IMR-90 (cell line): ENCODE measurements at regions not wholly inside any gene's neighbourhood (a gene's known extent, or its start where the extent isn't known, plus 50 kb on each side); places are given as distances from the start of the nearest gene placed in this dataset.
A peak's percentile ranks its signal among the peaks of the same experiment; 100 is the strongest.

Experiments
- ATAC-seq: fragments of 200-7000 bp; cut with Tn5 transposase; 2 replicates; pipeline ENCODE4 v1.9.1; 2020; ENCODE audit warnings: low read depth, mild to moderate bottlenecking, moderate library complexity
- BruUV-seq: library from RNA; stranded (reverse); fragments of 400-500 nt; replicated peaks from 2 replicates; lab custom pipeline; 2021; lab: Mats Ljungman, UMichigan
- CTCF ChIA-PET: fragments of 300-600 bp; formaldehyde crosslinking; extraction: SDS; loops from one replicate; lab custom pipeline; 2021; ENCODE audit warnings: antibody characterized with exemption; lab: Yijun Ruan, JAX
- POLR2A ChIA-PET: fragments of 300-600 bp; sonication (Branson Sonifier 250); formaldehyde crosslinking; loops from one replicate; lab custom pipeline; 2022; ENCODE audit warnings: antibody characterized with exemption; ENCODE audit not compliant: unreplicated experiment; lab: Charles Lee
- DNase-seq: peaks from one replicate; pipeline ENCODE4 v3.0.0; 2013
- H2AFZ ChIP-seq: replicated peaks from 2 replicates; pipeline ENCODE3; 2013; ENCODE audit warnings: low read length, mild to moderate bottlenecking; ENCODE audit not compliant: poor library complexity
- H2AK5ac ChIP-seq: 2 replicates; pipeline ENCODE4 v1.6.1; 2013; ENCODE audit warnings: low read depth, low read length, inconsistent platforms
- H2AK9ac ChIP-seq: replicated peaks from 2 replicates; pipeline ENCODE3; 2013; ENCODE audit warnings: mild to moderate bottlenecking, low read depth, low read length, moderate library complexity; ENCODE audit not compliant: poor library complexity
- H2BK120ac ChIP-seq: 2 replicates; pipeline ENCODE4 v1.6.1; 2013; ENCODE audit warnings: low read depth, low read length, inconsistent platforms
- H2BK15ac ChIP-seq: 3 replicates; pipeline ENCODE4 v1.6.1; 2013; ENCODE audit warnings: low read depth, low read length, inconsistent platforms
- H2BK20ac ChIP-seq: 2 replicates; pipeline ENCODE4 v1.6.1; 2013; ENCODE audit warnings: low read depth, mild to moderate bottlenecking, inconsistent platforms, low read length, moderate library complexity
- H2BK5ac ChIP-seq: 2 replicates; pipeline ENCODE4 v1.6.1; 2013; ENCODE audit warnings: mild to moderate bottlenecking, low read depth, low read length, inconsistent platforms; ENCODE audit not compliant: poor library complexity, severe bottlenecking
- H3K14ac ChIP-seq: replicated peaks from 2 replicates; pipeline ENCODE4 v1.6.1; 2013; ENCODE audit warnings: low read depth, low read length, inconsistent platforms
- H3K18ac ChIP-seq: 2 replicates; pipeline ENCODE4 v1.6.1; 2013; ENCODE audit warnings: low read depth, low read length, control low read depth
- H3K23ac ChIP-seq: 2 replicates; pipeline ENCODE4 v1.6.1; 2013; ENCODE audit warnings: low read depth, low read length, inconsistent platforms
- H3K27ac ChIP-seq: 2 replicates; pipeline ENCODE4 v1.5.1; 2013; ENCODE audit warnings: mild to moderate bottlenecking, control low read depth, low read length; ENCODE audit not compliant: insufficient read depth
- H3K27me3 ChIP-seq: 2 replicates; pipeline ENCODE4 v1.6.1; 2013; ENCODE audit warnings: low read length; ENCODE audit not compliant: control insufficient read depth, insufficient read depth
- H3K36me3 ChIP-seq: 2 replicates; pipeline ENCODE4 v1.6.1; 2013; ENCODE audit warnings: low read length, mixed read lengths; ENCODE audit not compliant: control insufficient read depth, insufficient read depth
- H3K4ac ChIP-seq: 2 replicates; pipeline ENCODE4 v1.6.1; 2013; ENCODE audit warnings: low read depth, low read length, inconsistent platforms
- H3K4me1 ChIP-seq: 2 replicates; pipeline ENCODE4 v1.6.1; 2013; ENCODE audit warnings: low read length, mixed read lengths; ENCODE audit not compliant: control insufficient read depth, insufficient read depth
- H3K4me2 ChIP-seq: 2 replicates; pipeline ENCODE4 v1.6.1; 2013; ENCODE audit warnings: low read depth, mild to moderate bottlenecking, control low read depth, low read length, moderate library complexity
- H3K4me3 ChIP-seq: 2 replicates; pipeline ENCODE4 v1.5.1; 2013; ENCODE audit warnings: low read depth, mild to moderate bottlenecking, control low read depth, low read length, moderate library complexity; ENCODE audit not compliant: insufficient read depth
- H3K56ac ChIP-seq: 2 replicates; pipeline ENCODE4 v1.6.1; 2013; ENCODE audit warnings: low read length, inconsistent platforms; ENCODE audit not compliant: insufficient read depth; ENCODE audit errors: extremely low read depth
- H3K79me1 ChIP-seq, 2 experiments: 2 replicates each; pipeline ENCODE4 v1.6.1; 2013; ENCODE audit warnings: low read length in 2 of 2, inconsistent platforms in 1 of 2, low read depth in 1 of 2
- H3K9ac ChIP-seq: 2 replicates; pipeline ENCODE4 v1.6.1; 2013; ENCODE audit warnings: low read depth, low read length, control low read depth
- H3K9me1 ChIP-seq: 2 replicates; pipeline ENCODE4 v1.6.1; 2013; ENCODE audit warnings: low read length, inconsistent platforms; ENCODE audit not compliant: insufficient read depth
- H3K9me3 ChIP-seq: 2 replicates; pipeline ENCODE4 v1.6.1; 2013; ENCODE audit warnings: low read length; ENCODE audit not compliant: control insufficient read depth, insufficient read depth
- H4K20me1 ChIP-seq: 2 replicates; pipeline ENCODE4 v1.6.1; 2013; ENCODE audit warnings: low read length, inconsistent platforms; ENCODE audit not compliant: insufficient read depth
- H4K5ac ChIP-seq: 2 replicates; pipeline ENCODE4 v1.6.1; 2013; ENCODE audit warnings: mild to moderate bottlenecking, low read depth, low read length, control low read depth
- H4K8ac ChIP-seq, 2 experiments: 2 replicates each; pipeline ENCODE4 v1.6.1; 2013; ENCODE audit warnings: low read depth in 2 of 2, low read length in 2 of 2, control low read depth in 1 of 2, inconsistent platforms in 1 of 2
- H4K91ac ChIP-seq: 2 replicates; pipeline ENCODE4 v1.6.1; 2013; ENCODE audit warnings: low read depth, low read length, inconsistent platforms; ENCODE audit not compliant: insufficient read depth
- BHLHE40 ChIP-seq: fragments of 150-350 bp; IDR thresholded peaks from 2 replicates; pipeline ENCODE4 v1.6.1; 2016; ENCODE audit warnings: mild to moderate bottlenecking, low read depth, low read length
- CHD1 ChIP-seq: IDR thresholded peaks from 2 replicates; pipeline ENCODE4 v1.6.1; 2012; ENCODE audit warnings: low read depth, low read length, improper control_type of control experiment
- MAZ ChIP-seq: IDR thresholded peaks from 2 replicates; pipeline ENCODE4 v1.6.1; 2012; ENCODE audit warnings: low read depth, mild to moderate bottlenecking, low read length, improper control_type of control experiment, moderate library complexity, borderline replicate concordance
- MXI1 ChIP-seq: IDR thresholded peaks from 2 replicates; pipeline ENCODE4 v1.6.1; 2012; ENCODE audit warnings: low read depth, mild to moderate bottlenecking, low read length, moderate library complexity, borderline replicate concordance
- NFE2L2 ChIP-seq: fragments of 150-350 bp; IDR thresholded peaks from 2 replicates; pipeline ENCODE4 v1.6.1; 2016; ENCODE audit warnings: low read depth, mild to moderate bottlenecking, low read length
- RCOR1 ChIP-seq: IDR thresholded peaks from 2 replicates; pipeline ENCODE4 v1.6.1; 2012; ENCODE audit warnings: mild to moderate bottlenecking, low read length, improper control_type of control experiment; ENCODE audit not compliant: insufficient replicate concordance
- SMC3 ChIP-seq: fragments of 150-350 bp; IDR thresholded peaks from 2 replicates; pipeline ENCODE4 v1.6.1; 2016; ENCODE audit warnings: low read depth, mild to moderate bottlenecking, antibody characterized with exemption, low read length, moderate library complexity
- WGBS, 2 experiments: methylation state at CpG; one replicate each; pipeline versions ENCODE4 v1.1.5 to v1.1.7; 2013; ENCODE audit warnings: missing lambda C conversion rate in 2 of 2; ENCODE audit not compliant: insufficient read length in 1 of 2; ENCODE audit errors: extremely low coverage in 2 of 2; 5-methylcytosine and 5-hydroxymethylcytosine counted together
- dilution Hi-C: fragments of 300-500 bp; cut with HindIII; formaldehyde crosslinking; loops from one replicate; pipeline ENCODE4 v1.14.3; 2018; ENCODE audit warnings: low sequenced_read_pairs; ENCODE audit not compliant: unreplicated experiment
- in situ Hi-C: fragments of 300-500 bp; cut with MboI; formaldehyde crosslinking; loops from 3 replicates; pipeline ENCODE4 v1.14.3; 2019; ENCODE audit warnings: low sequenced_read_pairs, inconsistent platforms, mixed read lengths
- intact Hi-C: fragments of 100-400 bp; cut with micrococcal nuclease; formaldehyde crosslinking; loops from 2 replicates; pipeline ENCODE4 v1.10.0; 2022
- TF ChIP-seq, protein P1 (sequence below): fragments of 150-350 bp; IDR thresholded peaks from 2 replicates; pipeline ENCODE4 v1.6.1; 2016; ENCODE audit warnings: low read depth, mild to moderate bottlenecking, low read length, moderate library complexity, borderline replicate concordance
- TF ChIP-seq, protein P2 (sequence below): fragments of 150-350 bp; IDR thresholded peaks from 2 replicates; pipeline ENCODE4 v1.6.1; 2017; ENCODE audit warnings: mild to moderate bottlenecking, antibody characterized with exemption, low read length, low read depth

DNA sequence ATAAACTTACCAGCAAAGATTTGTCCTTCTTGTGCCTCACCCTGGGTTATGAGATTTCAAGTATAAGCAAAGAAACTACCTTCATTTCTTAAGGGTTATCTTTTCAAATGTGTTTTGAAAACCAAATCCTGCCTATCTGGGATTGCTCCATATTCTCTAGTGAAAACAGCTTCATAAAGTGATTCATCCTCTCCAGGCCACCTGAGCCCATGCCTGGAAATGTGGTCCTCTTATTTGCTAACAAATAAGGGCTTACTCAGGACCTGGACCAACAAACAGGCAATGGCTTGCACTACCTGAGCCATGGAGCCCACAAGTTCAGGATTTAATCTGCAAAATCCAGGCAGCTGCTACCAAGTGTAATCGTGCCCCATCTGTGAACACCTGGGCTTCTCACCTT is 234.4 kb upstream of the RBBP8 start:
- no CpG with 5 or more reads among the region's 1 CpG for WGBS, 2 experiments
- Histone ChIP-seq H2AFZ (no peak overlapping the region), H4K20me1 (no peaks in the 10 kb centered on the region), H2AK9ac (no peak overlapping the region), H3K4me2 (no peak overlapping the region), H2AK5ac (peak overlapping the region; percentile 22; the same call in 1 of the 2 replicates), H2BK5ac (no peak overlapping the region), H3K23ac (no peak overlapping the region), H2BK15ac (0 out of 3 replicates have a peak overlapping the region, but pooled peaks have one; percentile 61), H3K27ac (no peak overlapping the region), H4K91ac (peak overlapping the region; percentile 11; the same call in 1 of the 2 replicates), H3K4me3 (no peak overlapping the region), H3K27me3 (no peaks in the 10 kb centered on the region), H3K4me1 (peaks cover 5% of the 10 kb centered on the region), H3K36me3 (no peaks in the 10 kb centered on the region), H3K18ac (peak overlapping the region; percentile 9), H3K9me1 (peaks cover 4% of the 10 kb centered on the region), H4K8ac (no peak overlapping the region), H3K9ac (no peak overlapping the region), H2BK120ac (no peak overlapping the region), H3K56ac (no peak overlapping the region), H2BK20ac (no peak overlapping the region; the same call in 1 of the 2 replicates), H3K9me3 (no peaks in the 10 kb centered on the region), H3K79me1 (no peaks in the 10 kb centered on the region), H3K4ac (no peak overlapping the region), H3K14ac (no peak overlapping the region), H4K5ac (peak overlapping the region; percentile 12; the same call in 1 of the 2 replicates)
- dilution Hi-C loops (no loop called here), in situ Hi-C loops (no loop called here), intact Hi-C loops (no loop called here)
- CTCF ChIA-PET = no interaction called here
- BruUV-seq = no TSS peak
- no peak for ATAC-seq
- TF ChIP-seq NFE2L2 = no peak
- TF ChIP-seq SMC3 = no peak
- no peak for TF ChIP-seq BHLHE40
- TF ChIP-seq MAZ = no peak
- TF ChIP-seq CHD1 = no peak
- TF ChIP-seq RCOR1 = no peak
- TF ChIP-seq, protein P1, sequence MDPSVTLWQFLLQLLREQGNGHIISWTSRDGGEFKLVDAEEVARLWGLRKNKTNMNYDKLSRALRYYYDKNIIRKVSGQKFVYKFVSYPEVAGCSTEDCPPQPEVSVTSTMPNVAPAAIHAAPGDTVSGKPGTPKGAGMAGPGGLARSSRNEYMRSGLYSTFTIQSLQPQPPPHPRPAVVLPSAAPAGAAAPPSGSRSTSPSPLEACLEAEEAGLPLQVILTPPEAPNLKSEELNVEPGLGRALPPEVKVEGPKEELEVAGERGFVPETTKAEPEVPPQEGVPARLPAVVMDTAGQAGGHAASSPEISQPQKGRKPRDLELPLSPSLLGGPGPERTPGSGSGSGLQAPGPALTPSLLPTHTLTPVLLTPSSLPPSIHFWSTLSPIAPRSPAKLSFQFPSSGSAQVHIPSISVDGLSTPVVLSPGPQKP = no peak
- no peak for TF ChIP-seq MXI1
- TF ChIP-seq, protein P2, sequence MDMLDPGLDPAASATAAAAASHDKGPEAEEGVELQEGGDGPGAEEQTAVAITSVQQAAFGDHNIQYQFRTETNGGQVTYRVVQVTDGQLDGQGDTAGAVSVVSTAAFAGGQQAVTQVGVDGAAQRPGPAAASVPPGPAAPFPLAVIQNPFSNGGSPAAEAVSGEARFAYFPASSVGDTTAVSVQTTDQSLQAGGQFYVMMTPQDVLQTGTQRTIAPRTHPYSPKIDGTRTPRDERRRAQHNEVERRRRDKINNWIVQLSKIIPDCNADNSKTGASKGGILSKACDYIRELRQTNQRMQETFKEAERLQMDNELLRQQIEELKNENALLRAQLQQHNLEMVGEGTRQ = no peak
- no peak for DNase-seq
- POLR2A ChIA-PET = no interaction called here
